Ovary (tissue), 7 donors: ENCODE measurements at regions not wholly inside any gene's neighbourhood (a gene's known extent, or its start where the extent isn't known, plus 50 kb on each side); places are given as distances from the start of the nearest gene placed in this dataset.

Experiments used
- DNase-seq, 5 donors: peaks; one replicate each; pipeline ENCODE4 v3.0.0-alpha.2; 2019 to 2020
- H3K27ac ChIP-seq, 2 donors: fragments of 200-600 bp; one replicate each; pipeline versions ENCODE4 v1.5.1 to v1.8.0; 2019 to 2022
- H3K27me3 ChIP-seq: fragments of 200-600 bp; one replicate; pipeline ENCODE4 v1.8.0; 2022
- H3K36me3 ChIP-seq: fragments of 200-600 bp; sonication (generic); one replicate; pipeline ENCODE4 v1.5.1; 2019
- H3K4me1 ChIP-seq: one replicate; pipeline ENCODE4 v1.8.1; 2013; ENCODE audit warnings: mild to moderate bottlenecking, moderate library complexity; ENCODE audit not compliant: insufficient read depth
- H3K4me3 ChIP-seq: fragments of 200-600 bp; sonication (generic); one replicate; pipeline ENCODE4 v1.5.1; 2017
- H3K9me3 ChIP-seq, 2 donors: fragments of 200-600 bp in 1 of 2; sonication (generic) in 1 of 2; one replicate each; pipeline versions ENCODE4 v1.5.1 to v1.8.1; 2013 to 2019; ENCODE audit warnings: mild to moderate bottlenecking in 1 of 2, moderate library complexity in 1 of 2
- CTCF ChIP-seq, 3 donors: fragments of 450-650 bp in 2 of 3; fragments of 200-600 bp in 1 of 3; IDR thresholded peaks; one replicate each; pipeline versions ENCODE4 v1.5.1 to v1.8.0; 2016 to 2022; ENCODE audit warnings: antibody characterized with exemption in 3 of 3, mild to moderate bottlenecking in 1 of 3
- EP300 ChIP-seq: sonication (generic); formaldehyde crosslinking; IDR thresholded peaks from one replicate; pipeline ENCODE4 v1.6.1; 2017; ENCODE audit warnings: antibody characterized with exemption
- POLR2A ChIP-seq: fragments of 450-650 bp; IDR thresholded peaks from one replicate; pipeline ENCODE4 v1.6.1; 2017; ENCODE audit warnings: antibody characterized with exemption, mild to moderate bottlenecking, moderate library complexity
- WGBS, 3 donors: extraction: QIAGEN DNeasy Blood & Tissue Kit in 1 of 3; methylation state at CpG; one replicate each; pipeline versions ENCODE4 v1.1.5 to v1.1.7; 2013 to 2017; 5-methylcytosine and 5-hydroxymethylcytosine counted together
- intact Hi-C, 4 donors: fragments of 100-400 bp; cut with DNase I; formaldehyde crosslinking; loops; one replicate each; pipeline versions ENCODE4 v1.11.0 to v1.15.1; 2022 to 2023
- donor health status: DM: no; HTN: no; CAD: no; lungs with moderate emphysema.
- donor health status: DM: no; HTN: no; CAD: no.
- donor health status: Bipolar disorder and iron deficiency.
- donor health status: DM: no; HTN: no; CAD: no.
- donor health status: DM: yes; HTN: yes; CAD: no.

- intact Hi-C loops, result no loop called here
- Histone ChIP-seq H3K4me3 (no peak overlapping the region), H3K4me1 (no peaks in the 10 kb centered on the region), H3K27ac (no peak overlapping the region), H3K27me3 (no peaks in the 10 kb centered on the region), H3K36me3 (no peaks in the 10 kb centered on the region), H3K9me3 (no peaks in the 10 kb centered on the region)
- WGBS, 3 donors, result 50 to 65% (median 58%) methylated on average over 3 of the region's 3 CpGs
- TF ChIP-seq EP300 (no peak), CTCF (IDR thresholded peaks at IDR 0.05) (no peak), POLR2A (no peak)
- no peak for DNase-seq
These were observed 250.1 kb downstream of the CEMIP2 start for GRCh38 chr9:71518045-71518827.

DNA sequence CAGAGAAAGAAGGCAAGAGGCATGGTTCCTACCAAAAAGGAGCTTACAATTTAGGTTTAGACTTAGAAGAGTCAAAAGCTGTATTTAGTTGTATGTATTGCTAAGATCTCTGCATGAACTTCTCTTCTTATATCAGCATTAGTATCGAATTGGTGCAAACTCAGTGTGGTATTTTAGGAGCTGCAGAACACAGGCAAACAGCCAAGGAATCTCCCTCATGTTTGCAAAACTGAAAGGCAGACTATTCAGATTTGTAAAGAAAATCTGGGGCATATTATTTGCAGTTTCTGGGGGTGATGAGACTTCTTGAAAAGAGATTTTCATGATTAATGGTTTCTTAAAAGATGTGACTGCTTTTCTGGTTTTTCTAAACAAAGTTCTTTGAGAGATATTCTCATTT is 252.7 kb downstream of the CEMIP2 start:
- Histone ChIP-seq H3K4me3 (no peak overlapping the region), H3K4me1 (no peaks in the 10 kb centered on the region), H3K9me3 (no peaks in the 10 kb centered on the region), H3K36me3 (no peaks in the 10 kb centered on the region), H3K27me3 (no peaks in the 10 kb centered on the region), H3K27ac (no peak overlapping the region)
- intact Hi-C loops, result no loop called here
- 3 to 15% (median 7%) methylated on average over 1 of the region's 1 CpG for WGBS, 3 donors
- DNase-seq, result no peak
- no peak for TF ChIP-seq EP300
- no peak for TF ChIP-seq CTCF (IDR thresholded peaks at IDR 0.05)
- TF ChIP-seq POLR2A, result no peak

DNA sequence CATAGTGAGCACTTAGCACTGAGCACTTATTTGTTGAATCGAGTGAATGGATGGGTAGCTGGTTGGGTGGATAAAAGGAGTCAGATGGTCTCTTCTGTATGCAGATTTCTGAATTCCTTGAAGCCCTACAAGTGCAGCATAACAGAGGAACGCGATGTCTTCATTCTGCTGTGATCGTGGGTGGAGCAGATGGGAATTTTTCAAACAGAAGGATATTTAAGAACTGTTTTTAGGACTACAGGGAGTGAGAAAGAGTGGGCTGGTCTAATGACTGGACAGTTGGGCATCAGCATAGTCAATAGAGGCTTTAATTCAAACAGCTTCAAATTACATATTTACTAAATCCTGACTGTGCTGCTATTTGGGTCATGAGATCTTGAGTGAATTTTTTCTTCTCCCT is 253.2 kb downstream of the CEMIP2 start:
- Histone ChIP-seq H3K4me1 (no peaks in the 10 kb centered on the region), H3K27ac (no peak overlapping the region), H3K27me3 (no peaks in the 10 kb centered on the region), H3K9me3 (no peaks in the 10 kb centered on the region), H3K36me3 (no peaks in the 10 kb centered on the region), H3K4me3 (no peak overlapping the region)
- intact Hi-C loops, result no loop called here
- no peak for DNase-seq
- TF ChIP-seq CTCF (IDR thresholded peaks at IDR 0.05), result no peak
- 52 to 70% (median 63%) methylated on average over 4 of the region's 4 CpGs for WGBS, 3 donors

- H3K27ac ChIP-seq, result no peak overlapping the region
These were observed 253.9 kb downstream of the CEMIP2 start for GRCh38 chr9:71514344-71514975.

More at GRCh38 chr9:71514344-71514975, 253.9 kb downstream of the CEMIP2 start:
- Histone ChIP-seq H3K4me1 (no peaks in the 10 kb centered on the region), H3K9me3 (no peaks in the 10 kb centered on the region), H3K27me3 (no peaks in the 10 kb centered on the region), H3K4me3 (no peak overlapping the region), H3K36me3 (no peaks in the 10 kb centered on the region)
- no peak for DNase-seq
- 85 to 87% (median 85%) methylated on average over 2 of the region's 2 CpGs for WGBS, 3 donors
- intact Hi-C loops, result no loop called here
- TF ChIP-seq POLR2A (no peak), CTCF (IDR thresholded peaks at IDR 0.05) (no peak), EP300 (no peak)
